Panc1 (cell line): ENCODE measurements at regions not wholly inside any gene's neighbourhood (a gene's known extent, or its start where the extent isn't known, plus 50 kb on each side); places are given as distances from the start of the nearest gene placed in this dataset.

ENCODE experiments used
- ATAC-seq: fragments of 200-7000 bp; cut with Tn5 transposase; 2 replicates; pipeline ENCODE4 v1.9.1; 2020; ENCODE audit warnings: mild to moderate bottlenecking, moderate library complexity
- BruUV-seq: library from RNA; stranded (reverse); fragments of 400-500 nt; replicated peaks from 2 replicates; lab custom pipeline; 2021; lab: Mats Ljungman, UMichigan
- CTCF ChIA-PET: fragments of 300-600 bp; sonication (Branson Sonifier 250); formaldehyde crosslinking; loops from one replicate; lab custom pipeline; 2022; ENCODE audit warnings: antibody characterized with exemption; lab: Charles Lee
- POLR2A ChIA-PET: fragments of 300-600 bp; sonication (Branson Sonifier 250); formaldehyde crosslinking; loops from one replicate; lab custom pipeline; 2022; ENCODE audit warnings: antibody characterized with exemption; lab: Charles Lee
- DNase-seq: peaks from one replicate; pipeline ENCODE4 v3.0.0-alpha.2; 2010; ENCODE audit warnings: low read depth, low spot score
- H3K27ac ChIP-seq: 2 replicates; pipeline ENCODE4 v1.5.1; 2011; ENCODE audit warnings: mild to moderate bottlenecking, low read length, inconsistent platforms
- H3K27me3 ChIP-seq: fragments of 200-500 bp; sonication (Bioruptor generic); 2 replicates; pipeline ENCODE4 v1.6.0; 2014; ENCODE audit warnings: low read length, inconsistent platforms; ENCODE audit not compliant: control insufficient read depth, insufficient read depth
- H3K36me3 ChIP-seq: fragments of 200-500 bp; sonication (Bioruptor generic); 2 replicates; pipeline ENCODE4 v1.5.1; 2014; ENCODE audit warnings: inconsistent platforms, mild to moderate bottlenecking, low read length, moderate library complexity; ENCODE audit not compliant: control insufficient read depth, insufficient read depth
- H3K4me1 ChIP-seq: 2 replicates; pipeline ENCODE4 v1.5.1; 2011; ENCODE audit warnings: inconsistent platforms, mild to moderate bottlenecking, low read length, moderate library complexity; ENCODE audit not compliant: control insufficient read depth, insufficient read depth
- H3K4me3 ChIP-seq, 2 experiments: 2 replicates each; pipeline ENCODE4 v1.5.1; 2011 to 2012; ENCODE audit warnings: low read depth in 2 of 2, low read length in 2 of 2, mild to moderate bottlenecking in 2 of 2, inconsistent platforms in 1 of 2, moderate library complexity in 1 of 2
- H3K9me3 ChIP-seq: fragments of 200-500 bp; sonication (Bioruptor generic); 2 replicates; pipeline ENCODE4 v1.5.1; 2014; ENCODE audit warnings: low read depth, mild to moderate bottlenecking, inconsistent platforms, low read length, moderate library complexity; ENCODE audit not compliant: control insufficient read depth, insufficient read depth
- CTCF ChIP-seq: fragments of 450-650 bp; IDR thresholded peaks from 2 replicates; pipeline ENCODE4 v1.5.1; 2017; ENCODE audit warnings: mild to moderate bottlenecking
- POLR2AphosphoS5 ChIP-seq: IDR thresholded peaks from 2 replicates; pipeline ENCODE4 v1.6.1; 2012; ENCODE audit warnings: mild to moderate bottlenecking, low read depth, low read length, moderate library complexity
- REST ChIP-seq, 2 experiments: IDR thresholded peaks; 2 replicates each; pipeline ENCODE4 v1.6.1; 2011 to 2012; ENCODE audit warnings: low read depth in 2 of 2, control low read depth in 1 of 2, low read length in 1 of 2, mild to moderate bottlenecking in 1 of 2, moderate library complexity in 1 of 2; ENCODE audit not compliant: insufficient read depth in 1 of 2
- SIN3A ChIP-seq: IDR thresholded peaks from 2 replicates; pipeline ENCODE4 v1.6.1; 2012; ENCODE audit warnings: low read depth, mild to moderate bottlenecking, low read length, moderate library complexity, borderline replicate concordance; ENCODE audit not compliant: insufficient read depth
- TCF7L2 ChIP-seq: IDR thresholded peaks from 2 replicates; pipeline ENCODE4 v1.6.1; 2011; ENCODE audit warnings: mild to moderate bottlenecking, low read depth, low read length, inconsistent platforms
- in situ Hi-C: cut with HindIII; loops from 2 replicates; pipeline ENCODE4 v1.10.0; 2016; ENCODE audit warnings: low sequenced_read_pairs, low pct_unique_long_range_greater_than_20kb
- intact Hi-C: fragments of 100-400 bp; cut with micrococcal nuclease; formaldehyde crosslinking; loops from one replicate; pipeline ENCODE4 v1.10.0; 2022; ENCODE audit not compliant: unreplicated experiment

- Histone ChIP-seq H3K4me1 (no peaks in the 10 kb centered on the region), H3K9me3 (no peaks in the 10 kb centered on the region), H3K36me3 (no peaks in the 10 kb centered on the region), H3K4me3 (no peak overlapping the region), H3K27ac (no peak overlapping the region), H3K27me3 (peaks cover 9% of the 10 kb centered on the region)
- ATAC-seq (no peak), DNase-seq (no peak)
- ChIA-PET POLR2A (no interaction called here), CTCF (interaction anchor here (0.7 kb wide), 2 partner anchors 10 to 42 kb away, joined by 3 read pairs; no protein-coding TSS in a partner anchor)
- in situ Hi-C loops, result no loop called here
- intact Hi-C loops, result no loop called here
- TF ChIP-seq TCF7L2 (no peak), POLR2AphosphoS5 (no peak), REST (IDR thresholded peaks at IDR 0.05; ENCODE audit: insufficient read depth in 1 of 2, low read depth in 2 of 2, low read length in 1 of 2) (no peak), CTCF (no peak), SIN3A (no peak)
- no TSS peak for BruUV-seq
Measured at GRCh38 chr6:99110029-99110428, 162.3 kb upstream of the FBXL4 start.

GRCh38 chr6:99104218-99104617 is 156.5 kb upstream of the FBXL4 start:
- Histone ChIP-seq H3K27me3 (peaks cover 6% of the 10 kb centered on the region; the same call in 1 of the 2 replicates), H3K9me3 (no peaks in the 10 kb centered on the region), H3K4me1 (no peaks in the 10 kb centered on the region), H3K36me3 (no peaks in the 10 kb centered on the region), H3K27ac (no peak overlapping the region), H3K4me3 (no peak overlapping the region)
- POLR2A ChIA-PET, result no interaction called here
- BruUV-seq, result no TSS peak
- in situ Hi-C loops (no loop called here), intact Hi-C loops (no loop called here)
- ATAC-seq, result no peak
- no peak for TF ChIP-seq CTCF
- TF ChIP-seq SIN3A, result no peak
- TF ChIP-seq REST (IDR thresholded peaks at IDR 0.05; ENCODE audit: insufficient read depth in 1 of 2, low read depth in 2 of 2, low read length in 1 of 2), result no peak
- no peak for TF ChIP-seq TCF7L2
- no peak for TF ChIP-seq POLR2AphosphoS5
- no peak for DNase-seq
- CTCF ChIA-PET, result no interaction called here
